GM18907 (cell line): ENCODE measurements at regions not wholly inside any gene's neighbourhood (a gene's known extent, or its start where the extent isn't known, plus 50 kb on each side); places are given as distances from the start of the nearest gene placed in this dataset.
"Not testable (repeated sequence)": the region's sequence is repeated elsewhere in the genome, so short reads cannot be mapped to it uniquely, and the experiment has no call there.

Experiments
- ATAC-seq: cut with Tn5 transposase; IDR thresholded peaks from one replicate; pipeline ENCODE4 v1.9.1; 2021; ENCODE audit warnings: mild to moderate bottlenecking, moderate library complexity; ENCODE audit not compliant: unreplicated experiment

GRCh38 chr4:30124621-30125020, 595.5 kb upstream of the PCDH7 start:
- not testable (repeated sequence) for ATAC-seq

GRCh38 chr4:30125868-30126267, 594.3 kb upstream of the PCDH7 start:
- no peak for ATAC-seq

GRCh38 chr4:30126351-30126750, 593.8 kb upstream of the PCDH7 start:
- no peak for ATAC-seq

- ATAC-seq, result not testable (repeated sequence)
These were observed 571.3 kb upstream of the PCDH7 start for GRCh38 chr4:30148828-30149227.

GRCh38 chr4:30149539-30149938, 570.6 kb upstream of the PCDH7 start:
- ATAC-seq, result not testable (repeated sequence)

GRCh38 chr4:30153427-30153826, 566.7 kb upstream of the PCDH7 start:
- ATAC-seq, result no peak

GRCh38 chr4:30160140-30160539, 560.0 kb upstream of the PCDH7 start:
- no peak for ATAC-seq

GRCh38 chr4:30172416-30172815, 547.8 kb upstream of the PCDH7 start:
- ATAC-seq, result no peak

- ATAC-seq, result no peak
These were observed 538.7 kb upstream of the PCDH7 start for GRCh38 chr4:30181512-30181911.

GRCh38 chr4:30181918-30182317, 538.3 kb upstream of the PCDH7 start:
- ATAC-seq, result no peak

- ATAC-seq, result no peak
These were observed 537.4 kb upstream of the PCDH7 start for GRCh38 chr4:30182786-30183185.

GRCh38 chr4:30191902-30192301, 528.3 kb upstream of the PCDH7 start:
- ATAC-seq, result no peak

GRCh38 chr4:30207389-30207788, 512.8 kb upstream of the PCDH7 start:
- ATAC-seq, result no peak

- no peak for ATAC-seq
These were observed 511.3 kb upstream of the PCDH7 start for GRCh38 chr4:30208731-30209435.

- not testable (repeated sequence) for ATAC-seq
These were observed 504.2 kb upstream of the PCDH7 start for GRCh38 chr4:30215973-30216372.

- no peak for ATAC-seq
These were observed 475.0 kb upstream of the PCDH7 start for GRCh38 chr4:30245140-30245539.

GRCh38 chr4:30256116-30256832, 463.9 kb upstream of the PCDH7 start:
- no peak for ATAC-seq

- ATAC-seq, result no peak
These were observed 461.2 kb upstream of the PCDH7 start for GRCh38 chr4:30258949-30259348.

GRCh38 chr4:30262379-30262778, 457.8 kb upstream of the PCDH7 start:
- no peak for ATAC-seq

- no peak for ATAC-seq
These were observed 455.7 kb upstream of the PCDH7 start for GRCh38 chr4:30264465-30264864.

- ATAC-seq, result no peak
These were observed 454.5 kb upstream of the PCDH7 start for GRCh38 chr4:30265716-30266115.

GRCh38 chr4:30268370-30268769, 451.8 kb upstream of the PCDH7 start:
- no peak for ATAC-seq
